ENCODE measurements at regions not wholly inside any gene's neighbourhood (a gene's known extent, or its start where the extent isn't known, plus 50 kb on each side); places are given as distances from the start of the nearest gene placed in this dataset.

- peak; percentile 16 for DNase-seq
Observed at GRCh38 chr5:89981878-89982773, 427.4 kb downstream of the CETN3 start.

- no peak for DNase-seq
Observed at GRCh38 chr5:89981021-89981420, 428.5 kb downstream of the CETN3 start.

- no peak for DNase-seq
Observed at GRCh38 chr5:89973516-89973915, 436.0 kb downstream of the CETN3 start.

- no peak for DNase-seq
Observed at GRCh38 chr5:89972901-89973300, 436.7 kb downstream of the CETN3 start.

GRCh38 chr5:89968958-89969381 is 440.6 kb downstream of the CETN3 start:
- peak; percentile 51 for DNase-seq

GRCh38 chr5:89967771-89968444 is 441.6 kb downstream of the CETN3 start:
- no peak for DNase-seq

GRCh38 chr5:89956838-89957237 is 452.7 kb downstream of the CETN3 start:
- DNase-seq: no peak

GRCh38 chr5:89954916-89955315 is 454.6 kb downstream of the CETN3 start:
- peak; percentile 36 for DNase-seq

- no peak for DNase-seq
Observed at GRCh38 chr5:89951876-89952275, 457.7 kb downstream of the CETN3 start.

- DNase-seq: no peak
Observed at GRCh38 chr5:89950234-89950633, 459.3 kb downstream of the CETN3 start.

GRCh38 chr5:89948977-89949376 is 460.6 kb downstream of the CETN3 start:
- DNase-seq: no peak

GRCh38 chr5:89946916-89947315 is 462.6 kb downstream of the CETN3 start:
- no peak for DNase-seq

- DNase-seq: no peak
Observed at GRCh38 chr5:89946508-89946907, 463.0 kb downstream of the CETN3 start.

- DNase-seq: no peak
Observed at GRCh38 chr5:89942171-89942570, 467.4 kb downstream of the CETN3 start.

- no peak for DNase-seq
Observed at GRCh38 chr5:89936576-89936975, 473.0 kb downstream of the CETN3 start.

- no peak for DNase-seq
Observed at GRCh38 chr5:89934069-89934468, 475.5 kb downstream of the CETN3 start.

- DNase-seq: peak; percentile 12
Observed at GRCh38 chr5:89932771-89933181, 476.8 kb downstream of the CETN3 start.

GRCh38 chr5:89930591-89931392 is 478.8 kb downstream of the CETN3 start:
- peak; percentile 57 for DNase-seq

- DNase-seq: peak; percentile 12
Observed at GRCh38 chr5:89929834-89930233, 479.7 kb downstream of the CETN3 start.

- no peak for DNase-seq
Observed at GRCh38 chr5:89929173-89929572, 480.4 kb downstream of the CETN3 start.

GRCh38 chr5:89922161-89922560 is 487.4 kb downstream of the CETN3 start:
- DNase-seq: peak; percentile 5

GRCh38 chr5:89917112-89917511 is 492.4 kb downstream of the CETN3 start:
- DNase-seq: no peak

GRCh38 chr5:89916131-89916530 is 493.4 kb downstream of the CETN3 start:
- DNase-seq: no peak

All from eye (tissue), 1 donor.